ENCODE measurements at regions not wholly inside any gene's neighbourhood (a gene's known extent, or its start where the extent isn't known, plus 50 kb on each side); places are given as distances from the start of the nearest gene placed in this dataset.

DNA sequence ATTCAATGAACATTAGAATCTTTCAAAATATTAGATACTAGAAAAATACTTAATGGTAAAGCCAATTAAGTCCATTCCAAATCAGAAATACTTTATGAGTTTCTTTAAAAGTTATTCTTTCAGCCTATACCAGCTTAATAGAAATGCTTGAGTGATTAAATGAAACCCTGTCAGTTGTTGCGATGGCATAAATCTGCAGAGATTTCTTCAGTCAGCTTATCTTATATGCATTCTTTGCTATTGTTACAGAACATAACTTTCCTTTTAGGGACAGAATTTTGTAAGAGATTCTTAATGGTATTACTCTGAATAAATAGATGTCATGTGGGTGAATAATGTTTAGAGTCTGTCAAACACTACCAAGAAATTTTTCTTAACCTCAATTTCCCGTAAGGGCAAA is 325.0 kb upstream of the HAND2 start:
- no peak overlapping the region for H2AFZ ChIP-seq (ENCODE audit: low read depth, low read length)
- no peak for FAIRE-seq
- no peak for ATAC-seq
- no peak overlapping the region for H3K4me2 ChIP-seq (ENCODE audit: insufficient read depth, low read length)
- in situ Hi-C loops (cut with MboI) (no loop called here), intact Hi-C loops (cut with micrococcal nuclease) (no loop called here)
- no peaks in the 10 kb centered on the region for H3K79me2 ChIP-seq (ENCODE audit: control insufficient read depth, insufficient read depth, low read length)
- no peaks in the 10 kb centered on the region for H3K9me1 ChIP-seq (ENCODE audit: control insufficient read depth, insufficient read depth, low read length)
- POLR2A ChIA-PET = no interaction called here
- no peaks in the 10 kb centered on the region for H3K9me3 ChIP-seq (replicated peaks; ENCODE audit: control insufficient read depth, insufficient read depth, low read depth, low read length)
- BruUV-seq (replicated peaks) = no TSS peak
- no peak overlapping the region for H3K9ac ChIP-seq (ENCODE audit: insufficient read depth in 1 of 2, low read depth in 2 of 2, low read length in 2 of 2)
- no peaks in the 10 kb centered on the region for H4K20me1 ChIP-seq (replicated peaks; ENCODE audit: control insufficient read depth, insufficient read depth, low read length)
- no peaks in the 10 kb centered on the region for H3K27me3 ChIP-seq (ENCODE audit: control insufficient read depth in 2 of 2, insufficient read depth in 2 of 2, low read length in 2 of 2)
- DNase-seq (ENCODE audit: extremely low read depth in 1 of 4, low spot score in 3 of 4) = no peak
- H3K4me1 ChIP-seq (replicated peaks in 1 of 2; ENCODE audit: control insufficient read depth in 2 of 2, insufficient read depth in 2 of 2, low read length in 2 of 2) = no peaks in the 10 kb centered on the region
- H3K27ac ChIP-seq (ENCODE audit: extremely low read depth, low read depth, low read length) = no peak overlapping the region
- H3K4me3 ChIP-seq = no peak overlapping the region
- TF ChIP-seq NCOR1 (IDR thresholded peaks at IDR 0.05) (no peak), BCOR (IDR thresholded peaks at IDR 0.05) (no peak), POU5F1 (IDR thresholded peaks at IDR 0.05; ENCODE audit: borderline replicate concordance, low read depth, low read length, partially characterized antibody) (no peak), PTTG1 (tag; IDR thresholded peaks at IDR 0.05; ENCODE audit: low read depth) (no peak), EHMT2 (IDR thresholded peaks at IDR 0.05) (no peak)
- TF ChIP-seq, protein P1, sequence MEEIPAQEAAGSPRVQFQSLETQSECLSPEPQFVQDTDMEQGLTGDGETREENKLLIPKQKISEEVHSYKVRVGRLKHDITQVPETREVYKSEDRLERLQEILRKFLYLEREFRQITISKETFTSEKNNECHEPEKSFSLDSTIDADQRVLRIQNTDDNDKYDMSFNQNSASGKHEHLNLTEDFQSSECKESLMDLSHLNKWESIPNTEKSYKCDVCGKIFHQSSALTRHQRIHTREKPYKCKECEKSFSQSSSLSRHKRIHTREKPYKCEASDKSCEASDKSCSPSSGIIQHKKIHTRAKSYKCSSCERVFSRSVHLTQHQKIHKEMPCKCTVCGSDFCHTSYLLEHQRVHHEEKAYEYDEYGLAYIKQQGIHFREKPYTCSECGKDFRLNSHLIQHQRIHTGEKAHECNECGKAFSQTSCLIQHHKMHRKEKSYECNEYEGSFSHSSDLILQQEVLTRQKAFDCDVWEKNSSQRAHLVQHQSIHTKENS (CRISPR knock-in tag; IDR thresholded peaks at IDR 0.05) = no peak
- TF ChIP-seq, protein P2, sequence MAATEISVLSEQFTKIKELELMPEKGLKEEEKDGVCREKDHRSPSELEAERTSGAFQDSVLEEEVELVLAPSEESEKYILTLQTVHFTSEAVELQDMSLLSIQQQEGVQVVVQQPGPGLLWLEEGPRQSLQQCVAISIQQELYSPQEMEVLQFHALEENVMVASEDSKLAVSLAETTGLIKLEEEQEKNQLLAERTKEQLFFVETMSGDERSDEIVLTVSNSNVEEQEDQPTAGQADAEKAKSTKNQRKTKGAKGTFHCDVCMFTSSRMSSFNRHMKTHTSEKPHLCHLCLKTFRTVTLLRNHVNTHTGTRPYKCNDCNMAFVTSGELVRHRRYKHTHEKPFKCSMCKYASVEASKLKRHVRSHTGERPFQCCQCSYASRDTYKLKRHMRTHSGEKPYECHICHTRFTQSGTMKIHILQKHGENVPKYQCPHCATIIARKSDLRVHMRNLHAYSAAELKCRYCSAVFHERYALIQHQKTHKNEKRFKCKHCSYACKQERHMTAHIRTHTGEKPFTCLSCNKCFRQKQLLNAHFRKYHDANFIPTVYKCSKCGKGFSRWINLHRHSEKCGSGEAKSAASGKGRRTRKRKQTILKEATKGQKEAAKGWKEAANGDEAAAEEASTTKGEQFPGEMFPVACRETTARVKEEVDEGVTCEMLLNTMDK (IDR thresholded peaks at IDR 0.05; ENCODE audit: borderline replicate concordance, insufficient read depth, low read depth, low read length, poor library complexity, severe bottlenecking) = no peak
- CTCF ChIA-PET (ENCODE audit: low intra/inter-chr PET ratio) = no interaction called here
- WGBS (ENCODE audit: insufficient coverage, low coverage, missing lambda C conversion rate) = 29% methylated on average over 2 of the region's 2 CpGs
- no peaks in the 10 kb centered on the region for H3K36me3 ChIP-seq (ENCODE audit: control insufficient read depth, insufficient read depth, low read length)

Data from K562 (cell line).